Fibroblast of skin of left quadriceps (primary cell): ENCODE measurements at regions not wholly inside any gene's neighbourhood (a gene's known extent, or its start where the extent isn't known, plus 50 kb on each side); places are given as distances from the start of the nearest gene placed in this dataset.
A peak's percentile ranks its signal among the peaks of the same experiment; 100 is the strongest.

Experiments
- DNase-seq, 2 experiments: peaks; one replicate each; pipeline ENCODE4 v3.0.0-alpha.2; 2013; ENCODE audit warnings: low read depth in 2 of 2

- peak in 1 of 2 experiments; percentile 74 for DNase-seq
These were observed 488.6 kb upstream of the WWC1 start for GRCh38 chr5:167802755-167803431.

- DNase-seq: no peak
These were observed 486.8 kb upstream of the WWC1 start for GRCh38 chr5:167804512-167805220.

GRCh38 chr5:167810573-167810972 lies 480.9 kb upstream of the WWC1 start:
- no peak for DNase-seq

GRCh38 chr5:167812871-167813270 lies 478.6 kb upstream of the WWC1 start:
- no peak for DNase-seq

- DNase-seq: no peak
These were observed 478.1 kb upstream of the WWC1 start for GRCh38 chr5:167813389-167813788.

- no peak for DNase-seq
These were observed 477.4 kb upstream of the WWC1 start for GRCh38 chr5:167814040-167814439.

GRCh38 chr5:167814828-167815227 lies 476.6 kb upstream of the WWC1 start:
- peak; percentile 99 for DNase-seq

- no peak for DNase-seq
These were observed 475.1 kb upstream of the WWC1 start for GRCh38 chr5:167816354-167816753.

- DNase-seq: no peak
These were observed 474.6 kb upstream of the WWC1 start for GRCh38 chr5:167816864-167817263.

GRCh38 chr5:167819406-167819805 lies 472.0 kb upstream of the WWC1 start:
- DNase-seq: no peak

- peak in 1 of 2 experiments; percentile 58 for DNase-seq
These were observed 471.1 kb upstream of the WWC1 start for GRCh38 chr5:167820101-167820990.

GRCh38 chr5:167821151-167821550 lies 470.3 kb upstream of the WWC1 start:
- DNase-seq: no peak

GRCh38 chr5:167821669-167822068 lies 469.8 kb upstream of the WWC1 start:
- no peak for DNase-seq

- no peak for DNase-seq
These were observed 469.2 kb upstream of the WWC1 start for GRCh38 chr5:167822241-167822640.

GRCh38 chr5:167823405-167823804 lies 468.0 kb upstream of the WWC1 start:
- DNase-seq: no peak

GRCh38 chr5:167827766-167828165 lies 463.7 kb upstream of the WWC1 start:
- no peak for DNase-seq

- no peak for DNase-seq
These were observed 459.5 kb upstream of the WWC1 start for GRCh38 chr5:167831754-167832504.

- DNase-seq: no peak
These were observed 458.8 kb upstream of the WWC1 start for GRCh38 chr5:167832609-167833008.

GRCh38 chr5:167833456-167833855 lies 458.0 kb upstream of the WWC1 start:
- DNase-seq: no peak

GRCh38 chr5:167835146-167835545 lies 456.3 kb upstream of the WWC1 start:
- DNase-seq: peak in 1 of 2 experiments; percentile 58

GRCh38 chr5:167837127-167837526 lies 454.3 kb upstream of the WWC1 start:
- no peak for DNase-seq

GRCh38 chr5:167839065-167839464 lies 452.4 kb upstream of the WWC1 start:
- no peak for DNase-seq
